AG04449 (cell line): ENCODE measurements at regions not wholly inside any gene's neighbourhood (a gene's known extent, or its start where the extent isn't known, plus 50 kb on each side); places are given as distances from the start of the nearest gene placed in this dataset.
"Not testable (repeated sequence)": the region's sequence is repeated elsewhere in the genome, so short reads cannot be mapped to it uniquely, and the experiment has no call there.

Source experiments
- CTCF ChIA-PET: fragments of 350-600 bp; formaldehyde crosslinking; extraction: SDS; loops from one replicate; lab custom pipeline; 2021; ENCODE audit warnings: antibody characterized with exemption; lab: Yijun Ruan, JAX
- POLR2A ChIA-PET: fragments of 400-600, 350-600 bp; formaldehyde crosslinking; extraction: SDS; loops from one replicate; lab custom pipeline; 2020; ENCODE audit warnings: antibody characterized with exemption, inconsistent platforms; lab: Yijun Ruan, JAX
- DNase-seq: peaks from one replicate; pipeline ENCODE4 v3.0.0-alpha.2; 2010; ENCODE audit warnings: low read depth, low spot score
- H3K4me3 ChIP-seq: 2 replicates; pipeline ENCODE4 v1.5.1; 2011; ENCODE audit warnings: low read depth, mild to moderate bottlenecking, control low read depth, low read length
- CTCF ChIP-seq: IDR thresholded peaks from one replicate; pipeline ENCODE4 v1.5.1; 2011; ENCODE audit warnings: mild to moderate bottlenecking, moderate library complexity, low read length, control low read depth, inconsistent platforms; ENCODE audit not compliant: insufficient read depth; ENCODE audit errors: missing control alignments

DNA sequence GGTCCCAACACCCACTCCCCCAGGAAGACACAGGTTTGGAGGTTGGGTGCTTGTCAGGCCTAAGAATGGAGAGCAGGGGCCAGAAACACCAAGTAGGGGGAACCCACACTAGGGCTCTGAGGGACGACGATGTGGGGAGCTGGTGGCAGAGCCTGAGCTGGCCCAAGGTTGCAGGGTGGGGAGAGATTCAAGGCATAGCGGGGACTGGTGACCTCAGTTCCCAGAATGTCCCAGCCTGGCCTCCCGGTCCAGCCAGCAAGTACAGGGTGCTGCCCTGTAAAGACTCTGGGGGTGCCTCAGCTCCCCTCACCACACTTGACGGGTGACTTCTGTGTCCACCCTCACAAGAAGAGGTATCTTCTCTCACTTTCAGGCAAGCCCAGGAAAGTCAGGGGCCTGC lies 86.7 kb downstream of the ALG10 start:
- no peak for TF ChIP-seq CTCF
- H3K4me3 ChIP-seq: no peak overlapping the region
- ChIA-PET CTCF (interaction anchor here (1.3 to 1.4 kb wide), 2 partner anchors 11 to 13 kb away, joined by 3 read pairs; no protein-coding TSS in a partner anchor), POLR2A (no interaction called here)
- no peak for DNase-seq

DNA sequence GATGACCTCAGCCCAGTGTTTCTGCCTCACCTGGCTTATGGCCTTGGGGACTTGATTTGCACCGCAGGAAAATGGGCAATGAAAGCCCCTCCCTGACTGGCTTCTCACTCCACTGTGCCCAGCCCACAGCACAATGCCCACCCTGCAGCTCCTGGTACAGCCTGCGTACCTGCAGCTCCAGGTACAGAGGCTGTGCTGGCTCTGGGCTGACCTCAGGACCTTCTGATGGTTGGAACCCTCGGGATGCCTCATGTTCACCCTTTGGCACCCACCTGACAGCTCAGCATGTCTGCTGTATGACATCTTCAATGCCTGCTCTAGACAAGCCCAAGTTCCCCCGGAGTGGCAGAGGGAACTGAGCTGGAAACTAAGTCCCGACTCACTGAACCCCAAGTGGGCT lies 87.1 kb downstream of the ALG10 start:
- CTCF ChIA-PET: interaction anchor here (1.4 kb wide), 1 partner anchor 10 kb away, joined by 3 read pairs; no protein-coding TSS in a partner anchor
- POLR2A ChIA-PET: no interaction called here
- no peak for TF ChIP-seq CTCF
- no peak overlapping the region for H3K4me3 ChIP-seq
- no peak for DNase-seq

GRCh38 chr12:34109909-34110531 lies 87.7 kb downstream of the ALG10 start:
- DNase-seq, H3K4me3 ChIP-seq, POLR2A ChIA-PET: not testable (repeated sequence)
- CTCF ChIA-PET: interaction anchor here (1.4 kb wide), 1 partner anchor 10 kb away, joined by 3 read pairs; no protein-coding TSS in a partner anchor

DNA sequence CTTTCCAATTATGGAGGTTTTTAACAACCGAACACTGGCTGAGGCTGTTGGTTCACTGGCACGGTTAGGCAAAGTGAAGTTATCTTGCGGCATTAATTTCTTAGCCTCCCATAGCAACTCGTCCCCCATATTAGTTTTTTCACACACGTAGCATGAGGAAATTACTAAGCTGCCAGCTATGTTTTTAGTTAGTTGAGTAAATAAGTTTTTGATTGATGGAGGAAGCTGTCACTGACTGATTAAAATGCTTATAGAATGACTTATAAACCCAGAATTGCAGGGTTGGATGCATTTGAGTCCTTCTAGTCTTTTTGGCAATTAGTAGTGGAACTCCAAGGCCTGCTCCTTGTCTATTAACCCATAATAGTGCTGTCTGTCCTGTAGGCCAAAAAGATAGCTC lies 97.1 kb downstream of the ALG10 start:
- DNase-seq: no peak
- no peak overlapping the region for H3K4me3 ChIP-seq
- POLR2A ChIA-PET: no interaction called here
- CTCF ChIA-PET: interaction anchor here (1.1 kb wide), 1 partner anchor 10 kb away, joined by 3 read pairs; no protein-coding TSS in a partner anchor
- no peak for TF ChIP-seq CTCF

GRCh38 chr12:34121360-34121759 lies 99.1 kb downstream of the ALG10 start:
- no peak overlapping the region for H3K4me3 ChIP-seq
- no peak for TF ChIP-seq CTCF
- CTCF ChIA-PET: no interaction called here
- POLR2A ChIA-PET: interaction anchor here (0.7 kb wide), 1 partner anchor 69 kb away, joined by 4 read pairs; no protein-coding TSS in a partner anchor
- DNase-seq: no peak

- DNase-seq, H3K4me3 ChIP-seq, POLR2A ChIA-PET: not testable (repeated sequence)
- CTCF ChIA-PET: interaction anchor here (1.0 to 1.1 kb wide), 3 partner anchors 9 to 33 kb away, joined by 3 read pairs; no protein-coding TSS in a partner anchor
- peak; percentile 57 for TF ChIP-seq CTCF
Measured at GRCh38 chr12:34123092-34123491, 100.8 kb downstream of the ALG10 start.
